Mesothelial cell of epicardium (in vitro differentiated cells): ENCODE measurements at regions not wholly inside any gene's neighbourhood (a gene's known extent, or its start where the extent isn't known, plus 50 kb on each side); places are given as distances from the start of the nearest gene placed in this dataset.

Experiments used
- DNase-seq, 2 experiments: peaks; one replicate each; pipeline ENCODE4 v3.0.0; 2021; ENCODE audit warnings: low spot score in 2 of 2; ENCODE audit not compliant: unreplicated experiment in 2 of 2
- H3K27ac Mint-ChIP-seq: 2 replicates; pipeline ENCODE4 v1.8.0; 2021; ENCODE audit warnings: mixed read lengths
- H3K27me3 Mint-ChIP-seq: 2 replicates; pipeline ENCODE4 v1.8.0; 2021; ENCODE audit warnings: low read depth, mixed read lengths
- H3K36me3 Mint-ChIP-seq: 2 replicates; pipeline ENCODE4 v1.8.0; 2021; ENCODE audit warnings: mixed read lengths
- H3K4me1 Mint-ChIP-seq: 2 replicates; pipeline ENCODE4 v1.8.0; 2021; ENCODE audit warnings: mixed read lengths
- H3K4me3 Mint-ChIP-seq: 2 replicates; pipeline ENCODE4 v1.8.0; 2021; ENCODE audit warnings: mild to moderate bottlenecking, moderate library complexity, mixed read lengths
- H3K9me3 Mint-ChIP-seq: 2 replicates; pipeline ENCODE4 v1.8.0; 2021; ENCODE audit warnings: mixed read lengths
- CTCF ChIP-seq: fragments of 200-600 bp; sonication (generic); IDR thresholded peaks from one replicate; pipeline ENCODE4 v1.5.0; 2021; ENCODE audit warnings: antibody characterized with exemption; ENCODE audit not compliant: unreplicated experiment

GRCh38 chr11:119839476-119840133 lies 110.6 kb upstream of the NECTIN1 start:
- TF ChIP-seq CTCF = no peak
- peaks cover 5% of the 10 kb centered on the region for H3K4me1 Mint-ChIP-seq
- DNase-seq = no peak
- H3K4me3 Mint-ChIP-seq = no peak overlapping the region
- no peak overlapping the region for H3K27ac Mint-ChIP-seq
- H3K9me3 Mint-ChIP-seq = peaks cover 4% of the 10 kb centered on the region
- H3K27me3 Mint-ChIP-seq = peaks cover 6% of the 10 kb centered on the region
- H3K36me3 Mint-ChIP-seq = no peaks in the 10 kb centered on the region

GRCh38 chr11:119835753-119836152 lies 106.8 kb upstream of the NECTIN1 start:
- no peak for DNase-seq
- Mint-ChIP-seq H3K36me3 (no peaks in the 10 kb centered on the region), H3K27me3 (peaks cover 6% of the 10 kb centered on the region), H3K4me1 (peaks cover 13% of the 10 kb centered on the region), H3K4me3 (no peak overlapping the region), H3K9me3 (peaks cover 4% of the 10 kb centered on the region), H3K27ac (no peak overlapping the region)
- TF ChIP-seq CTCF = no peak

- Mint-ChIP-seq H3K36me3 (no peaks in the 10 kb centered on the region), H3K4me3 (no peak overlapping the region), H3K27me3 (no peaks in the 10 kb centered on the region), H3K9me3 (peaks cover 3% of the 10 kb centered on the region), H3K4me1 (peaks cover 13% of the 10 kb centered on the region), H3K27ac (peak overlapping the region; percentile 81)
- no peak for TF ChIP-seq CTCF
- DNase-seq = no peak
These were observed 103.4 kb upstream of the NECTIN1 start for GRCh38 chr11:119832202-119832935.

GRCh38 chr11:119831011-119831410 lies 102.0 kb upstream of the NECTIN1 start:
- TF ChIP-seq CTCF = no peak
- no peak overlapping the region for H3K27ac Mint-ChIP-seq

GRCh38 chr11:119830400-119830799 lies 101.4 kb upstream of the NECTIN1 start:
- peaks cover 2% of the 10 kb centered on the region for H3K36me3 Mint-ChIP-seq
- DNase-seq = no peak
- H3K27me3 Mint-ChIP-seq = no peaks in the 10 kb centered on the region
- H3K27ac Mint-ChIP-seq = no peak overlapping the region
- peaks cover 13% of the 10 kb centered on the region for H3K4me1 Mint-ChIP-seq
- H3K4me3 Mint-ChIP-seq = no peak overlapping the region
- TF ChIP-seq CTCF = no peak
- peaks cover 6% of the 10 kb centered on the region for H3K9me3 Mint-ChIP-seq

More at GRCh38 chr11:119831011-119831410, 102.0 kb upstream of the NECTIN1 start:
- Mint-ChIP-seq H3K27me3 (no peaks in the 10 kb centered on the region), H3K4me3 (no peak overlapping the region), H3K36me3 (no peaks in the 10 kb centered on the region), H3K4me1 (peaks cover 13% of the 10 kb centered on the region), H3K9me3 (no peaks in the 10 kb centered on the region)
- no peak for DNase-seq
